Activated T-cell treated with anti-CD3 and anti-CD28 coated beads for 4 hours (primary cell): ENCODE measurements at regions not wholly inside any gene's neighbourhood (a gene's known extent, or its start where the extent isn't known, plus 50 kb on each side); places are given as distances from the start of the nearest gene placed in this dataset.
"Not testable (repeated sequence)": the region's sequence is repeated elsewhere in the genome, so short reads cannot be mapped to it uniquely, and the experiment has no call there.

Experiments used
- DNase-seq: peaks from one replicate; pipeline ENCODE4 v3.0.0-alpha.2; 2020

GRCh38 chr21:25487046-25487594 is 120.2 kb downstream of the MRPL39 start:
- no peak for DNase-seq

- DNase-seq, result no peak
Measured at GRCh38 chr21:25485914-25486313, 121.4 kb downstream of the MRPL39 start.

DNA sequence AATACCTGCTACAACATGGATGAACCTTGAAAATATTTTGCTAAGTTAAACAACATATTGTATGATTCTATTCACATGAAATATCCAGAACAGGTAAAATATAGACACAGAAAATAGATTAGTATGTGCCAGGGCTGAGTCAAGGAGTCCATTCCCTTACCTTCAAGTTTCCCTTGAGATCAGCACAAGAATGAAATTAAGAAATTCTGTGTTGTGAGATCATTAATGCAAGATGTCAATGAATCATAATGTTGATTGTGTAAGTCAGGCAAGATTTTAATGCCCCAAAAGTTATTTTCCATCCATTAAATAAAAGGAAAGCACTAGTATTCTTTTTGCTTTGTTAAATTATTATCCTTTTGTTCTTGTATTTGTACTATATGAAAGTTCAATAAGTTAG is 139.4 kb downstream of the MRPL39 start:
- DNase-seq, result no peak

GRCh38 chr21:25467071-25467470 is 140.2 kb downstream of the MRPL39 start:
- DNase-seq, result not testable (repeated sequence)

GRCh38 chr21:25466470-25466869 is 140.8 kb downstream of the MRPL39 start:
- DNase-seq, result no peak

DNA sequence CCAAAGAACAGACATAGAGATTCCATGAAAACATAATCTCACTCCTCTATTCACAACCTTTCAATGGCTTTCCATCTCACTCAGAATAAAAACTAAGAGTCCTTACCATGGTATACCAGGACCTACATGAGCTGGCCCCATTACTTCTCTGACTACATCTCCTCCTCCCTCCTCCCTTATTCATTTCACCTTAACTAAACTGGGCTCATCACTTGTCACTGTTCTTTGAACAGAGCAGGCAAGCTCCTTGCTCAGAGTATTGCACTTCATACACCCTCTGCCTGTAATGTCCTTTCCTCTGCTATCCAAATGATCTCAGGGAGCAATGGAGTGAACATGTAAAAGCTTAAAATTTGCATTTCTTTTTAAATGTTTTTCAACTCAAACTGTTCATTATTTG is 142.0 kb downstream of the MRPL39 start:
- no peak for DNase-seq

DNA sequence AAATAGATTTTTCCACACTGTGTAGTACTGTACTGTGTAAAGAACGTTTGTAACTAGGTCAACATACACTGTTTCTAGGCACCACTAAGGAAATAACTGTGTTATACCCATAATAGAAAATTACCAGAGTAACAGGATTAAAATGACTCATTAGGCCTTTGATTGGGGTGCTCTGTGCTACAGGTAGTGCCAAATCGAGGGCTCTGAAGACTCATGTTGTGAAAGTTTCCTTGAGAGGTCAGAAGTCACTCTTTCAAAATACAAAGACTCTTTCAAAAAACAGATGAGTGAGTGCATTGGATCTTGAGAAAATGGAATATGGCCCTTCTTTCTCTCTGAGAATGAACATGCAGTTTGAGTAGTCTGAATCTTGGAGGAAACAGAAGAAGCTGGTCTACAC is 143.0 kb downstream of the MRPL39 start:
- DNase-seq, result no peak

- DNase-seq, result no peak
Measured at GRCh38 chr21:25462517-25462971, 144.7 kb downstream of the MRPL39 start.

DNA sequence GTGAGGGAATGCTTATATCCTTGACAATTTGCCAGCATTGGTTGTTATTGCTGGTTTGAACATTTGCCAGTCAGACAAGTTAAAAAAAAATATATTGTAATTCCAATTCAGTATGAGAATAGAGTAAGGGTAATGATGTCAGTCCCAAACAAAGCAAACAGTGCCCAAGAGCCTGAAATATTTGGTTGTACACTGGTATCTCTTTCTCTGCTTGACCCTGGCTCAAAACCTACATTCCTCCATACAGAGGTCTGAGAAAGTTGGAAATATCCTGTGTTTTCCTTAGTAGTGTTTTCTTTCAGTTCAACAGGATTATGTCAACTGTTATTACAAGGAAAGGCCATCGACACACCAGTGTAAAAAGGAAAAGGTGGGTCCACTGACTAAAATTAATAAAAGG is 145.6 kb downstream of the MRPL39 start:
- no peak for DNase-seq

GRCh38 chr21:25459993-25460392 is 147.3 kb downstream of the MRPL39 start:
- DNase-seq, result no peak

- no peak for DNase-seq
Measured at GRCh38 chr21:25459365-25459764, 147.9 kb downstream of the MRPL39 start.

DNA sequence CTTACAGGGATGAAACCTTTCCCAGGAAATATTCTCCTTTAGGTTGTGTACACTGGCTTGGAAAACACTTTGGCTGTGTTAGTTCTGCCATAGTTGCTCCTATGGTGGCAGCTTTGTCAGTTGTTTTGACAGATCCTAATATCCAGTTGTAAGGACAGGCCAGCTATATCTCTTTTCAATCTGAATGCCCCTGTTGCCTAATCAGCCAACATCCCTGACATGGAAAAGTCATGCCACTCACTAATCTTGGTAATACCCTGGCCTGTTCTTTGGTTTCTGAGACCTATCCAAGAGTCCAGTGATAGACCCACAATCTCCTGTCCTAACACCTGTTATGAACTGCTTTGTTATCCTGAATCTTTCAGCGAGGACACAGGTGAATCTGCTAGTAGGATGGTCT is 148.8 kb downstream of the MRPL39 start:
- DNase-seq, result no peak

DNA sequence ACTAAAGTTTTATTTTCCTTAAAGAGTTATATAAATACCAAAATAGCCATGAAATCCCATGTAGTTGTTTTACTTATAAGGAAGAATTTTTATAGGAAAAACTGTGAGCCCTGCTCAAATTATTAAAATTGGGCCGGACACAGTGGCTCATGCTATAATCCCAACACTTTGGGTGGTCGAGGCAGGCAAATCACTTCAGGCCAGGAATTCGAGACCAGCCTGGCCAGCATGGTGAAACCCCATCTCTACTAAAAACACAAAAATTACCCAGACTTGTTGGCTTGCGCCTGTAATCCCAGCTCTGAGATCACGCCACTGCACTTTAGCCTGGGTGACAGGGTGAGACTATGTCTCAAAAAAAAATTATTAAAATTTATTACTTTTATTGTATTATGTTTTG is 149.3 kb downstream of the MRPL39 start:
- DNase-seq, result no peak

- no peak for DNase-seq
Measured at GRCh38 chr21:25457411-25457810, 149.9 kb downstream of the MRPL39 start.

- no peak for DNase-seq
Measured at GRCh38 chr21:25456672-25457071, 150.6 kb downstream of the MRPL39 start.

- DNase-seq, result no peak
Measured at GRCh38 chr21:25453524-25453923, 153.8 kb downstream of the MRPL39 start.

- no peak for DNase-seq
Measured at GRCh38 chr21:25449950-25450349, 157.3 kb downstream of the MRPL39 start.

DNA sequence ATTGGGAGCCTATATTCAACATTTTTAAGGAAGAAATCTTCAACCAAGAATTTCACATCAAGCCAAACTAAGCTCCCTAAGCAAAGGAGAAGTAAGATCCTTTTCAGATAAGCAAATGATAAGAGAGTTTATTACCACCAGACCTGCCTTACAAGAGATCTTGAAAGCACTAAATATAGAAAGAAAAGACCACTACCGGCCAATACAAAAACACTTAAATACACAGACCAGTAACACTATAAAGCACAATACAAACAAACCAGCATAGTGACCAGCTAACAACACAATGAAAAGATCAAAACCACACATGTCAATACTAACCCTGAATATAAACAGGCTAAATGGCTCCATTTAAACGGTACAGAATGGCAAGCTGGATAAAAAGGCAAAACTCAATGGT is 165.4 kb downstream of the MRPL39 start:
- DNase-seq, result no peak

GRCh38 chr21:25437465-25437864 is 169.8 kb downstream of the MRPL39 start:
- DNase-seq, result not testable (repeated sequence)

GRCh38 chr21:25428537-25428936 is 178.7 kb downstream of the MRPL39 start:
- no peak for DNase-seq

DNA sequence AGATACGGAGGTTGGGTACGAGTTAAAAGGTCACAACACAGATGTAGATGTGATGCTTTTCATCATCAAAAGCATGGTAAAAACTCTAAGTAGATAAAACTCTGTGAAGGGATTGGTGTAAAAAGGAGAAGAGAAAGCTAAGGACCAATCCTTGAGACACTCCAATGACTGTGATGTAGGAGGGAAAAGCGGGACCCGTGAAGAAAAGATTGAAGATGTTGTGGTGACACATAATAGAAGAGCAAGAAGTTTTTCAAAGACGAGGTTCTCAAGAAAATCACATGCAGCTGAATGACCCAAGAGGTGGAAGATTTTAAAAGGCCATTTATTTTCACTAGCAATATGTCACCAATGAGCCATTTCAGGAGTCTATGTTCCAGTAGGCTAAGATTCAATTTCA is 179.5 kb downstream of the MRPL39 start:
- no peak for DNase-seq

GRCh38 chr21:25426580-25426979 is 180.7 kb downstream of the MRPL39 start:
- no peak for DNase-seq

- DNase-seq, result no peak
Measured at GRCh38 chr21:25425156-25425555, 182.1 kb downstream of the MRPL39 start.

GRCh38 chr21:25424634-25425033 is 182.6 kb downstream of the MRPL39 start:
- no peak for DNase-seq

DNA sequence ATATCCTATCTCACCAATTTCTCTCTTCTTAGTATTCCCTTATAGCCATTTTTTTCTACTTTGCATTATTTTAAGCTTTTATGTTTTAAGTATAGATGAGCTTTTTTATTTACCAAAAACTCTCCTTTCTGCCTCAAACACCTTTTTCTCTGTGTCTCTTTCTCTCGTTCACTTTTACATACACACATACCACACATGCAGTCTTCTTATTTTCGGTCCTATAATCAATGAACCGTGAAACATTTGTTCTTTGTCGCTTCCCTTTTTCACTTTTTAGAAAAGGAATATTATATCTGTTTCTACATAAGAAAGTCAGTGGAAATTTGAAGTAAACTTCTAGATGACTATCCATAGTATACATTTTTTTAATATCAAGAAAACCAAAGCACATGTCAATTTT is 183.2 kb downstream of the MRPL39 start:
- DNase-seq, result no peak
